Upper lobe of left lung (tissue), 4 donors: ENCODE measurements at regions not wholly inside any gene's neighbourhood (a gene's known extent, or its start where the extent isn't known, plus 50 kb on each side); places are given as distances from the start of the nearest gene placed in this dataset.

Source experiments
- EP300 ChIP-seq, 4 donors: sonication (generic); formaldehyde crosslinking; IDR thresholded peaks; one replicate each; pipeline ENCODE4 v1.5.1; 2017; ENCODE audit warnings: antibody characterized with exemption in 4 of 4, control low read depth in 2 of 4
- TF ChIP-seq, protein P1 (sequence below), 6 experiments: fragments of 450-650 bp in 4 of 6; fragments of 200-600 bp in 2 of 6; sonication (generic) in 2 of 6; IDR thresholded peaks; one replicate each; pipeline ENCODE4 v1.5.1; 2016 to 2019; ENCODE audit warnings: antibody characterized with exemption in 6 of 6

DNA sequence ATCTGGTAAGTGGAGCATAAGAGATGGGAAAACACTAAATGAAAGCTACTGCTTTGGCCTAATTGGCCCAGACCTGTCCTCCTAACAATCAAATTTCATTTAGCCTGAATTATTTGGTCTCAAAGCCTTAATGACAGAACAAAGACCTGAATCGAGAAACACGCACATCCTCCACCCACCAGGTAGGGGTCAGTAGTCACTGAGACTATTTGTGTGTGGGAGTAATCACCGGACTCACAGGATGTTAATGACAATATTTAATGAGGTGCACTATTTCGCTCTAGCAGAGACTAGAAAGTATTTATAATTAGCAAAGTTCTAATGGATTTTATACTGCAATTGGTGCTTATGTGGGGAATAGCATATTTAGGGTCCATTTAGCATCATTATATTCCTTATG lies 68.1 kb downstream of the RBM43 start:
- TF ChIP-seq, protein P1, sequence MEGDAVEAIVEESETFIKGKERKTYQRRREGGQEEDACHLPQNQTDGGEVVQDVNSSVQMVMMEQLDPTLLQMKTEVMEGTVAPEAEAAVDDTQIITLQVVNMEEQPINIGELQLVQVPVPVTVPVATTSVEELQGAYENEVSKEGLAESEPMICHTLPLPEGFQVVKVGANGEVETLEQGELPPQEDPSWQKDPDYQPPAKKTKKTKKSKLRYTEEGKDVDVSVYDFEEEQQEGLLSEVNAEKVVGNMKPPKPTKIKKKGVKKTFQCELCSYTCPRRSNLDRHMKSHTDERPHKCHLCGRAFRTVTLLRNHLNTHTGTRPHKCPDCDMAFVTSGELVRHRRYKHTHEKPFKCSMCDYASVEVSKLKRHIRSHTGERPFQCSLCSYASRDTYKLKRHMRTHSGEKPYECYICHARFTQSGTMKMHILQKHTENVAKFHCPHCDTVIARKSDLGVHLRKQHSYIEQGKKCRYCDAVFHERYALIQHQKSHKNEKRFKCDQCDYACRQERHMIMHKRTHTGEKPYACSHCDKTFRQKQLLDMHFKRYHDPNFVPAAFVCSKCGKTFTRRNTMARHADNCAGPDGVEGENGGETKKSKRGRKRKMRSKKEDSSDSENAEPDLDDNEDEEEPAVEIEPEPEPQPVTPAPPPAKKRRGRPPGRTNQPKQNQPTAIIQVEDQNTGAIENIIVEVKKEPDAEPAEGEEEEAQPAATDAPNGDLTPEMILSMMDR (IDR thresholded peaks at IDR 0.05): no peak
- no peak for TF ChIP-seq EP300 (IDR thresholded peaks at IDR 0.05)
